OCI-LY7 (cell line): ENCODE measurements at regions not wholly inside any gene's neighbourhood (a gene's known extent, or its start where the extent isn't known, plus 50 kb on each side); places are given as distances from the start of the nearest gene placed in this dataset.

Experiments used
- BruUV-seq: library from RNA; stranded (reverse); fragments of 400-500 nt; replicated peaks from 2 replicates; lab custom pipeline; 2021; lab: Mats Ljungman, UMichigan
- CTCF ChIA-PET: fragments of 300-600 bp; sonication (Branson Sonifier 250); formaldehyde crosslinking; loops from one replicate; lab custom pipeline; 2022; ENCODE audit warnings: antibody characterized with exemption; ENCODE audit not compliant: unreplicated experiment; lab: Charles Lee
- POLR2A ChIA-PET: fragments of 300-600 bp; sonication (Branson Sonifier 250); formaldehyde crosslinking; loops from one replicate; lab custom pipeline; 2022; ENCODE audit warnings: antibody characterized with exemption; lab: Charles Lee
- DNase-seq: peaks from one replicate; pipeline ENCODE4 v3.0.0-alpha.2; 2015; ENCODE audit warnings: low spot score
- H2AFZ ChIP-seq: fragments of 200-600 bp; sonication (generic), shearing (Covaris generic); 2 replicates; pipeline ENCODE4 v1.6.1; 2014; ENCODE audit warnings: mild to moderate bottlenecking, antibody characterized with exemption, low read length, moderate library complexity
- H3K27ac ChIP-seq: fragments of 200-600 bp; sonication (generic); 2 replicates; pipeline ENCODE4 v1.5.1; 2014; ENCODE audit warnings: mixed run types, low read depth, mild to moderate bottlenecking, moderate library complexity, low read length, inconsistent platforms; ENCODE audit not compliant: poor library complexity, severe bottlenecking
- H3K36me3 ChIP-seq: fragments of 200-600 bp; sonication (generic); 2 replicates; pipeline ENCODE4 v1.6.1; 2014; ENCODE audit warnings: mild to moderate bottlenecking, antibody characterized with exemption, low read length, moderate library complexity, mixed read lengths; ENCODE audit not compliant: insufficient read depth
- H3K4me1 ChIP-seq: fragments of 200-600 bp; sonication (generic); 2 replicates; pipeline ENCODE4 v1.5.1; 2014; ENCODE audit warnings: mild to moderate bottlenecking, low read length; ENCODE audit not compliant: insufficient read depth, poor library complexity, severe bottlenecking
- H3K4me2 ChIP-seq: fragments of 200-600 bp; sonication (generic); 2 replicates; pipeline ENCODE4 v1.6.1; 2014; ENCODE audit warnings: mild to moderate bottlenecking, low read length
- H3K4me3 ChIP-seq: fragments of 200-600 bp; sonication (generic); 2 replicates; pipeline ENCODE4 v1.5.1; 2014; ENCODE audit warnings: mild to moderate bottlenecking, low read depth, low read length; ENCODE audit not compliant: poor library complexity, severe bottlenecking
- H3K79me2 ChIP-seq: fragments of 200-600 bp; sonication (generic); 2 replicates; pipeline ENCODE4 v1.6.1; 2016; ENCODE audit warnings: low read depth, mild to moderate bottlenecking, low read length, moderate library complexity, mixed read lengths; ENCODE audit not compliant: insufficient read depth
- H3K9me2 ChIP-seq: fragments of 200-600 bp; sonication (generic); 2 replicates; pipeline ENCODE4 v1.6.1; 2016; ENCODE audit warnings: mild to moderate bottlenecking, low read length, mixed read lengths; ENCODE audit not compliant: insufficient read depth
- H3K9me3 ChIP-seq: fragments of 200-600 bp; sonication (generic); 2 replicates; pipeline ENCODE4 v1.6.1; 2014; ENCODE audit warnings: mild to moderate bottlenecking, mixed run types, low read length, mixed read lengths
- H4K20me1 ChIP-seq: fragments of 200-600 bp; sonication (generic); 2 replicates; pipeline ENCODE4 v1.6.1; 2014; ENCODE audit warnings: mild to moderate bottlenecking, antibody characterized with exemption, low read length, moderate library complexity, mixed read lengths; ENCODE audit not compliant: insufficient read depth
- CTCF ChIP-seq: fragments of 200-600 bp; sonication (generic); conservative IDR thresholded peaks from 2 replicates; pipeline ENCODE4 v1.5.1; 2014; ENCODE audit warnings: mild to moderate bottlenecking, antibody characterized with exemption, low read length, moderate library complexity, mixed read lengths
- EZH2phosphoT487 ChIP-seq: fragments of 200-600 bp; sonication (generic); IDR thresholded peaks from 2 replicates; pipeline ENCODE4 v1.6.1; 2018; ENCODE audit warnings: low read depth, borderline replicate concordance, mild to moderate bottlenecking, mixed run types, antibody characterized with exemption, low read length, moderate library complexity, mixed read lengths
- intact Hi-C: fragments of 100-400 bp; cut with micrococcal nuclease; formaldehyde crosslinking; loops from one replicate; pipeline ENCODE4 v1.10.0; 2022; ENCODE audit not compliant: unreplicated experiment

DNA sequence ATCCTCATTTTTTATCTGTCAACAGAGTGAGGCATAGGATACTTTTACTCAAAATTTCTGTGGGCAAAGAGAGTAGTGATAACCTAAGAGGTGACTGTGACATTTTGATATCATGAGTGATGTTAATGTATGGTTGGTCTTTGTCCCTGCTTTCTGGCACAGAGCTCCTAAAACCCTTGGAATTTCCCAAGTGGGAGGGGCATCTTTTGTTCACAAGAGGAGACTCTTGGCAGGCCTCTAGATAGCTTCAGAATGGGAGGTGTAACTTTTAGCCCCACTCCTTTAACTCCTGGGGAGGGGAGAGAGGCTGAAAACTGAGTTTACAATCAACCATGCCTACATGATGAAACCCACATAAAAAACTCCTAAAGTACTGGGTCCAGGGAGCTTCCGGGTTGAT, 527.8 kb downstream of the RFPL4B start:
- no peak overlapping the region for H3K4me2 ChIP-seq
- no peaks in the 10 kb centered on the region for H3K9me3 ChIP-seq
- H3K27ac ChIP-seq, result no peak overlapping the region
- POLR2A ChIA-PET, result interaction anchor here (1.1 kb wide), 1 partner anchor 16 kb away, joined by 3 read pairs; no protein-coding TSS in a partner anchor
- no peaks in the 10 kb centered on the region for H4K20me1 ChIP-seq
- H2AFZ ChIP-seq, result no peak overlapping the region
- no peaks in the 10 kb centered on the region for H3K9me2 ChIP-seq
- H3K4me3 ChIP-seq, result no peak overlapping the region
- CTCF ChIA-PET, result no interaction called here
- H3K4me1 ChIP-seq, result no peaks in the 10 kb centered on the region
- no TSS peak for BruUV-seq
- intact Hi-C loops, result no loop called here
- H3K79me2 ChIP-seq, result no peaks in the 10 kb centered on the region
- no peaks in the 10 kb centered on the region for H3K36me3 ChIP-seq
- no peak for DNase-seq
- no peak for TF ChIP-seq CTCF
- TF ChIP-seq EZH2phosphoT487, result no peak

- no peak overlapping the region for H3K4me3 ChIP-seq
- no peaks in the 10 kb centered on the region for H3K4me1 ChIP-seq
- TF ChIP-seq EZH2phosphoT487 (no peak), CTCF (0 out of 2 replicates have a peak, but pooled peaks have one; percentile 14)
- H3K4me2 ChIP-seq, result no peak overlapping the region
- intact Hi-C loops, result no loop called here
- no TSS peak for BruUV-seq
- H3K9me2 ChIP-seq, result no peaks in the 10 kb centered on the region
- H3K9me3 ChIP-seq, result no peaks in the 10 kb centered on the region
- no peaks in the 10 kb centered on the region for H3K36me3 ChIP-seq
- CTCF ChIA-PET, result no interaction called here
- no peaks in the 10 kb centered on the region for H3K79me2 ChIP-seq
- H2AFZ ChIP-seq, result no peak overlapping the region
- no peaks in the 10 kb centered on the region for H4K20me1 ChIP-seq
- POLR2A ChIA-PET, result interaction anchor here (0.6 kb wide), 1 partner anchor 234 kb away, joined by 3 read pairs; no protein-coding TSS in a partner anchor
- DNase-seq, result no peak
- H3K27ac ChIP-seq, result no peak overlapping the region
These were observed 530.3 kb downstream of the RFPL4B start for GRCh38 chr6:112877134-112878100.
